Right lobe of liver (tissue), 4 donors: ENCODE measurements at regions not wholly inside any gene's neighbourhood (a gene's known extent, or its start where the extent isn't known, plus 50 kb on each side); places are given as distances from the start of the nearest gene placed in this dataset.

Source experiments
- CTCF ChIP-seq, 4 donors: fragments of 200-600 bp in 3 of 4; fragments of 450-650 bp in 1 of 4; IDR thresholded peaks; one replicate each; pipeline versions ENCODE4 v1.5.1 to v1.8.0; 2016 to 2022; ENCODE audit warnings: antibody characterized with exemption in 4 of 4, mild to moderate bottlenecking in 2 of 4
- POLR2A ChIP-seq: fragments of 450-650 bp; IDR thresholded peaks from one replicate; pipeline ENCODE4 v1.6.1; 2017; ENCODE audit warnings: antibody characterized with exemption, mild to moderate bottlenecking
- donor health status: DM: no; HTN: no; CAD: no.
- donor health status: DM: no; HTN: no; CAD: no.
- donor health status: DM: no; HTN: yes; CAD: no.

- TF ChIP-seq CTCF (IDR thresholded peaks at IDR 0.05) (no peak), POLR2A (no peak)
Observed at GRCh38 chrY:15364996-15365395, 840.7 kb downstream of the NLGN4Y start.
